ENCODE measurements at regions not wholly inside any gene's neighbourhood (a gene's known extent, or its start where the extent isn't known, plus 50 kb on each side); places are given as distances from the start of the nearest gene placed in this dataset.
"Not testable (repeated sequence)": the region's sequence is repeated elsewhere in the genome, so short reads cannot be mapped to it uniquely, and the experiment has no call there.

DNA sequence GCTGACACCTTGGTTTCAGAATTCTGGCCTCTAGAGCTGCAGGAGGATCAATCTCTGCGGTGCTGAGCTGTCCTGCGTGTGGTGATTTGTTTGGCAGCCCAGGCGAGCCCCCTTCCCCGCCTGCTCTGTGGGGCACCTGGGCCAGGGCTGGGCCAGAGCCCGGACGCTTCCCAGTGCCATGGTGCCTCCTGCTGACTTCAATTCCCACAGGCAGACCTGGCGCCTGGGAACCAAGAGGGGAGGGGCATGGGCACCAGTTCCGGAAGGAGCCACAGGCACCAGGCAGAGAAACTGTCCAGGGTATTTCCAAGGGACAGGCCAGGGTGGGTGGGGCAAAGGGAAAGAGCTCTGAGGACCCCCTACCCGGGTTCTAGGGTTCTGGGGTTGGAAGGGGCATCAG, 197.8 kb downstream of the CTTN start:
- Histone ChIP-seq H3K4me3 (ENCODE audit: insufficient read depth, low read length, poor library complexity, severe bottlenecking) (no peak overlapping the region), H3K36me3 (ENCODE audit: low read length) (no peaks in the 10 kb centered on the region), H3K27ac (ENCODE audit: low read depth, low read length) (no peak overlapping the region), H3K4me2 (ENCODE audit: low read depth, low read length, poor library complexity, severe bottlenecking) (no peak overlapping the region), H3K9me2 (replicated peaks; ENCODE audit: insufficient read depth, low read length) (no peaks in the 10 kb centered on the region), H3K9me3 (ENCODE audit: insufficient read depth, low read length) (no peaks in the 10 kb centered on the region), H2AFZ (ENCODE audit: low read depth, low read length, severe bottlenecking) (no peak overlapping the region), H3K79me2 (ENCODE audit: insufficient read depth, low read length) (no peaks in the 10 kb centered on the region), H3K27me3 (ENCODE audit: low read length) (no peaks in the 10 kb centered on the region), H4K20me1 (ENCODE audit: low read depth, low read length) (no peaks in the 10 kb centered on the region), H3F3A (ENCODE audit: insufficient read depth) (no peaks in the 10 kb centered on the region), H3K9ac (ENCODE audit: low read length) (no peak overlapping the region)
- TF ChIP-seq, protein P1, sequence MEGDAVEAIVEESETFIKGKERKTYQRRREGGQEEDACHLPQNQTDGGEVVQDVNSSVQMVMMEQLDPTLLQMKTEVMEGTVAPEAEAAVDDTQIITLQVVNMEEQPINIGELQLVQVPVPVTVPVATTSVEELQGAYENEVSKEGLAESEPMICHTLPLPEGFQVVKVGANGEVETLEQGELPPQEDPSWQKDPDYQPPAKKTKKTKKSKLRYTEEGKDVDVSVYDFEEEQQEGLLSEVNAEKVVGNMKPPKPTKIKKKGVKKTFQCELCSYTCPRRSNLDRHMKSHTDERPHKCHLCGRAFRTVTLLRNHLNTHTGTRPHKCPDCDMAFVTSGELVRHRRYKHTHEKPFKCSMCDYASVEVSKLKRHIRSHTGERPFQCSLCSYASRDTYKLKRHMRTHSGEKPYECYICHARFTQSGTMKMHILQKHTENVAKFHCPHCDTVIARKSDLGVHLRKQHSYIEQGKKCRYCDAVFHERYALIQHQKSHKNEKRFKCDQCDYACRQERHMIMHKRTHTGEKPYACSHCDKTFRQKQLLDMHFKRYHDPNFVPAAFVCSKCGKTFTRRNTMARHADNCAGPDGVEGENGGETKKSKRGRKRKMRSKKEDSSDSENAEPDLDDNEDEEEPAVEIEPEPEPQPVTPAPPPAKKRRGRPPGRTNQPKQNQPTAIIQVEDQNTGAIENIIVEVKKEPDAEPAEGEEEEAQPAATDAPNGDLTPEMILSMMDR (IDR thresholded peaks at IDR 0.05; ENCODE audit: insufficient read depth, low read length, poor library complexity, severe bottlenecking): no peak
- no peak for TF ChIP-seq EZH2phosphoT487 (conservative IDR thresholded peaks at IDR 0.05; ENCODE audit: low read length)

- TF ChIP-seq EZH2phosphoT487 (conservative IDR thresholded peaks at IDR 0.05; ENCODE audit: low read length): no peak
- H3K9me2 ChIP-seq (replicated peaks; ENCODE audit: insufficient read depth, low read length): no peaks in the 10 kb centered on the region
- no peaks in the 10 kb centered on the region for H3F3A ChIP-seq (ENCODE audit: insufficient read depth)
- no peak overlapping the region for H3K4me3 ChIP-seq (ENCODE audit: insufficient read depth, low read length, poor library complexity, severe bottlenecking)
- H3K4me2 ChIP-seq (ENCODE audit: low read depth, low read length, poor library complexity, severe bottlenecking): no peak overlapping the region
- no peak overlapping the region for H3K9ac ChIP-seq (ENCODE audit: low read length)
- no peaks in the 10 kb centered on the region for H3K27me3 ChIP-seq (ENCODE audit: low read length)
- no peaks in the 10 kb centered on the region for H3K9me3 ChIP-seq (ENCODE audit: insufficient read depth, low read length)
- no peak overlapping the region for H3K27ac ChIP-seq (ENCODE audit: low read depth, low read length)
- H3K79me2 ChIP-seq (ENCODE audit: insufficient read depth, low read length): no peaks in the 10 kb centered on the region
- no peaks in the 10 kb centered on the region for H3K36me3 ChIP-seq (ENCODE audit: low read length)
- no peak overlapping the region for H2AFZ ChIP-seq (ENCODE audit: low read depth, low read length, severe bottlenecking)
- H4K20me1 ChIP-seq (ENCODE audit: low read depth, low read length): no peaks in the 10 kb centered on the region
Observed at GRCh38 chr11:70597006-70597555, 198.8 kb downstream of the CTTN start.

DNA sequence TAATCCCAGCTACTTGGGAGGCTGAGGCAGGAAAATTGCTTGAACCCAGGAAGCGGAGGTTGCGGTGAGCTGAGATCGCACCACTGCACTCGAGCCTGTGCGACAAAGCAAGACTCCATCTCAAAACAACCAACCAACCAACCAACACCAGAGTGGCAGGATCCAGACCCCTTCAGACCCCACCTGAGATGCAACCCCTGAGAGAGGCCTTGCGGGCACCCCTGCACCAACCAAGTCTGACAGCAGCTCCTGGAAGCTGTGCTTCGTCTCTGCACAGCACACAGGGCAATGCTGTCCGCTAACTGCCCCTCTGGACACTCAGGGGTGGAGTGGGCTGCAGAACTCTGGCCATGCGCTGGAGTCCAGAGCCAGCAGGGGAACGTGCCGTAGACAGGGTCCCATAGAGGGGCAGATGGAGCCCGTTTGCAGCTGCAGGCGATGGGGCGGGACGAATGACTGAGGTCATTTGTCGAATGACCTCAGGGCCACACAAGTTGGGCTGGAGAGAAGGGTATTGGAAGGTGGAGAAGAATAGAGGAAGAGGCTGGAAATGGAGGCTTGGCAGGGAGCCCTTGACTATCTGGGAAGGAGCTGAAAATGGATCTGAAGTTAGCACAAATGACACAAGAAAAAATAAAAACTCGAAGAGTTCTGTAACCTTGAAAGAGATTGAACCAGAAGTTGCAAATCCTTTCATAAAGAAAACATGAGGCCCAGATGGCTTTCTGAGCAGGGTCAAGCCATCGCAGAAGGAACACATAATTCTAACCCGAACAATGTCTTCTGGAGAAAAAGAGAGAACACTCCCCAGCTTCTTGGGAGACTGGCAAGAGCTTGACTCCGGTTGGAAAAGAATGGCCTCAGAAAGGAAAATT, 199.7 kb downstream of the CTTN start:
- H4K20me1 ChIP-seq (ENCODE audit: low read depth, low read length): no peaks in the 10 kb centered on the region
- H3F3A ChIP-seq (ENCODE audit: insufficient read depth): no peaks in the 10 kb centered on the region
- no peak overlapping the region for H3K9ac ChIP-seq (ENCODE audit: low read length)
- no peaks in the 10 kb centered on the region for H3K9me2 ChIP-seq (replicated peaks; ENCODE audit: insufficient read depth, low read length)
- H2AFZ ChIP-seq (ENCODE audit: low read depth, low read length, severe bottlenecking): no peak overlapping the region
- no peak for TF ChIP-seq EZH2phosphoT487 (conservative IDR thresholded peaks at IDR 0.05; ENCODE audit: low read length)
- TF ChIP-seq, protein P1 (IDR thresholded peaks at IDR 0.05; ENCODE audit: insufficient read depth, low read length, poor library complexity, severe bottlenecking): no peak
- no peak overlapping the region for H3K4me3 ChIP-seq (ENCODE audit: insufficient read depth, low read length, poor library complexity, severe bottlenecking)
- H3K79me2 ChIP-seq (ENCODE audit: insufficient read depth, low read length): no peaks in the 10 kb centered on the region
- H3K27me3 ChIP-seq (ENCODE audit: low read length): no peaks in the 10 kb centered on the region
- H3K27ac ChIP-seq (ENCODE audit: low read depth, low read length): no peak overlapping the region
- H3K4me2 ChIP-seq (ENCODE audit: low read depth, low read length, poor library complexity, severe bottlenecking): no peak overlapping the region
- no peaks in the 10 kb centered on the region for H3K36me3 ChIP-seq (ENCODE audit: low read length)
- no peaks in the 10 kb centered on the region for H3K9me3 ChIP-seq (ENCODE audit: insufficient read depth, low read length)

DNA sequence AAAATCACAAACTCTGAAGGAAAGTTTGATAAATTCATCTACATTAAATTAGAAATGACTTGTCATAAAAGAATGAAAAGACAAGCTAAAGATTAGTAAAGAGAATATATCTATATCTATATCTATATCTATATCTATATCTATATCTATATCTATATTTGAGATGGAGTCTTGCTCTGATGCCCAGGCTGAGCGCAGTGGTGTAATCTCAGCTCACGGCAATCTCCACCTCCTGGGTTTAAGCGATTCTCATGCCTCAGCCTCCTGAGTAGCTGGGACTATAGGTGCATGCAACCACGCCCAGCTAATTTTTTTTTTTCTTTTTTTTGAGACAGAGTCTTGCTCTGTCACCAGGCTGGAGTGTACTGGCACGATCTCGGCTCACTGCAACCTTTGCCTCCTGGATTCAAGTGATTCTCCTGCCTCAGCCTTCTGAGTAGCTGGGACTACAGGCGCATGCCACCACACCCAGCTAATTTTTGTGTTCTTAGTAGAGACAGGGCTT, 202.6 kb downstream of the CTTN start:
- not testable (repeated sequence) for H3K27me3 ChIP-seq (ENCODE audit: low read length); H3K9me3 ChIP-seq (ENCODE audit: insufficient read depth, low read length); H3K36me3 ChIP-seq (ENCODE audit: low read length); H3K9ac ChIP-seq (ENCODE audit: low read length); H3K27ac ChIP-seq (ENCODE audit: low read depth, low read length); H3K79me2 ChIP-seq (ENCODE audit: insufficient read depth, low read length); H3K4me2 ChIP-seq (ENCODE audit: low read depth, low read length, poor library complexity, severe bottlenecking); H3K9me2 ChIP-seq (replicated peaks; ENCODE audit: insufficient read depth, low read length); H3K4me3 ChIP-seq (ENCODE audit: insufficient read depth, low read length, poor library complexity, severe bottlenecking); H3F3A ChIP-seq (ENCODE audit: insufficient read depth); H4K20me1 ChIP-seq (ENCODE audit: low read depth, low read length); H2AFZ ChIP-seq (ENCODE audit: low read depth, low read length, severe bottlenecking)
